Stimulated activated CD4-positive, alpha-beta T cell treated with anti-CD3 and anti-CD28 coated beads, Interleukin-1b, Interleukin-23, amount 100 ng/mL, for 4 hours (primary cell): ENCODE measurements at regions not wholly inside any gene's neighbourhood (a gene's known extent, or its start where the extent isn't known, plus 50 kb on each side); places are given as distances from the start of the nearest gene placed in this dataset.

Experiments used
- DNase-seq, 2 donors: peaks; one replicate each; pipeline ENCODE4 v3.0.0-alpha.2; 2020; ENCODE audit warnings: low read depth in 2 of 2

DNA sequence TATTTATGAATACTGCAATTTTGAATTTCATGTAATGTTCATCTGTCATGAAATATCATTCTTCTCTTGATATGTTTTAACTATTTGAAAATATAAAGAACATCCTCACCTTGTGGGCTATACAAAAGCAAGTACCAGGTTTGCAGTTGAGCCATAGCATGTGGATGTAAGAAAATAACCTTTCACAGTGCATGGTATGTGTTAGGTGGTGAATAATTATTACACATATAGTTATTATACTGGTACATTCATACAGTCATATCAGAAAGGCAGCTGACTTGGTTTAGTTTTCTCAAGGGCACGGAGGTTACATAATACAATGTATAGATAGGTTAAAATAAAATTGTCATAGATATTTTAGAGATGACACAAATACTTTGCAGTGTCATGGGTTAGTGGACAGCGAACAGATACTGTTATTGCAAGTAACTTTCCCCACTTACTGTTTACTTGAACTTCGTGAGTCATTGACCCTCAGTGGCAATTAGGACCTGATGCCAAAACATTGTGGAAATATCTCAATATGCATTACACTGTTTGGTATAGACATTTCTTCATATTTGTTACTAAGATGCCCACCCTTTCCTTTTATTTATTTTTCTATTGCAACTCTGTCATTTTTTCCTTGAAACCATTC is 445.4 kb upstream of the GOT2 start:
- no peak for DNase-seq

DNA sequence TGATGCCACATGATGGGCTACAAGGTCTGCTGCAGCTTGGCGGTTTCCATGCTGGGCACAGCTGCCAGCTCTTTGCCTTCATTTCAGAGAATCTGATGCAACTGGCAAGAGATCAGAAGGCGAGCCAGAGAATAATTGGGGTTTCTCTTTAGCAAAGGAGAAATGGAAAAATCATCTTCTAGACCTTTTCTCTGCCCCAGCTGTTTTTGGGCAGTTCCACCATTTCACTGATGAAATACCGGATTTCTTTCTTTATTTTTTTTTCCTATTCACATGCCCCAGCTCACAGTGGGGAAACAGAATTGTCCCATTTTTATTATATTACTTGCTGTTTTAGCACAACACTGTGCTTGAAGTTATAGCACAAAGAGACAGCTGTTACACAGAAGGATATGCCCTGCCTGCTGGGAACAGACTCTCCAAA is 439.3 kb upstream of the GOT2 start:
- no peak for DNase-seq

DNA sequence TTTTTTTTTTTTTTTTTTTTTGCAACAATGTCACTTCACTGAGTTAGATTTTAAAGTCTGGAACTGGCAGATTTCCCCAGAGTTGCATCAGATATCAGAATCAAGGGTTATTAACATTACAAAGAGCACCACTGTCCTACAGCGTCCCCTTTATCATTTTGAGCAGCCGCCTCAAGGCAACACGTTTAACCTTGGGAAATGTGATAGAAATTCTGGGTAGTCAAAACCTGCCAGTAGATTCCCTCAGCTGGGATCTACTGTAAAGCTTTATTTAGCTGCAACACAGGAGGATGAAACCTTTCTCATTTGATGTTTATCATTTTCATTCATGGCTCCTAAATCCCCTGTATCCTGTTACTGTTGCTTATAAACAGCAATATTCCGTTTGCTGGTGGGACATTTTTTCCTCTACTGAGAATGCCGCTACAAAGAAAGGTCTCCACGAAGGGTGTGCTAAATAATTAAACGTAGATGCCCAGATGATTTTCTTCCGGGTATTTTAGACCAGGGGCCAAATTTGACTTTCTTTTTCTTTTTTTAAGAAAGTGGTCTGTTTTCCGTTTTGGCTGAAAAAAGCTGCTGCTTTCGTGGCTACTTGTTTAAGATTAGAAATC is 436.1 kb upstream of the GOT2 start:
- DNase-seq: no peak

DNA sequence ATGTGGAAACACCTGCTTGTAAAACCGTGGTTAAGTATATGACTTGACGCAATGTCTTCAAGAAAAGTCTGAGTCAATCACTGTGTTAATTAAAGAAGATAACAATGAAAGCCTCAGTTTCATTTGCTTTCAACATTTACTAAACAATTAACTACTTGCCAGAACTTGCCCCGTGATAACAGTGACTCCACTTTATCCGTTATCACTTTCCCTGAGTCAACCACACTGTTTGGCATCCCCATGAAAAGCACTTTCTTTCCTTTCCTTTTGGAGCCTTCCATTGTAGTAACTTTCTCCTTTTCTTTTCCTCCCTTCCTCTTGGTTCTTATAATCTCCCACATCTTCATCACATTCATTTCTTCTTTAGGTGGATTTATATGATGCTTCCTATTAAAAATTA is 435.1 kb upstream of the GOT2 start:
- no peak for DNase-seq

DNA sequence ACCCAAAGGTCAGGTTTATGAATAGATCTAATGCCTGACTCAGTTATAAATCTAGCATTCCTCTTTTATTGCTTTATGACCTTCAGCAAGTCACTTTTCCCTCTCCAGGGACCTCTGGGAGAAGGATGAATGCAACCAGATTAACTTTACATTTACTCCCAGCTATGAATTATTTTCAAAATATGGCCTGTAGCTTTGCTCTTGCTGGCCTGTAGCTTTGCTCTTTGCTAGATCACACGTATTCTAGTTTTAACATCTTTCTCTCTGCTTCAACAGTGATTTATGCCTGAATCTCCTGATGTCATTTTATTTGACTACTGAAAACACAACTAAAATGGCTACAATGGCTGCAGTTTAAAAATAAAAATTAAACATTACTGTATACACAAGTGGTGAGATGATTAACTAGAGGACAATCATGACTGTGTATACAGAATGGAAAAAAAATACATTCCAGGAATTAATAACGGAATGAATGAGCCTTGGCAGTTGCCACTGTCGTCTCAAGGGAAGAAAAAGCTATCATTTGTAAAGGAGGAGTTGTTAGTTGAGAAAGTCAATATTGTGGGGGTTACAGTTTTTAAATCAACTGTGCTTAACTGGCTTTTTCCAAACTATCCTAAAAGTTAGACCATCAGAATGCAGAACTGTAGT is 434.5 kb upstream of the GOT2 start:
- DNase-seq: no peak

DNA sequence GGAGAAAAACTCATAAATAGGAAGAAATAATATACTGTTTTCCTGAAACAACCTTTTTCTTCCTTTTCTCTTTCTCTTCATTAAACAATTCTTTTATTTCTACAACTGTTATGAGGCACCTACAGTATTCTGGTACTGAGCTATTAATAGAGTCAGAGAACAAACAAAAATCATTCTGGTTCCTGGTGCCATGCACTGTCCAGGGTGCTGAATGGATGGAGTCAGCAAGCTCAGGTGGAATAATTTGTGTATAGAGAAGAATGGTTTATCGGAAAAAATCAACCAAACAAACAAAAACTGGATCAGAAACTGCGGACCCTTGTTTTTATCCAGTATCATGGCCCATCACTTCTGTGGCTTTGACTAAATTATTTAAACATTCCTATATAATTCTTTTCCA is 430.3 kb upstream of the GOT2 start:
- DNase-seq: no peak

DNA sequence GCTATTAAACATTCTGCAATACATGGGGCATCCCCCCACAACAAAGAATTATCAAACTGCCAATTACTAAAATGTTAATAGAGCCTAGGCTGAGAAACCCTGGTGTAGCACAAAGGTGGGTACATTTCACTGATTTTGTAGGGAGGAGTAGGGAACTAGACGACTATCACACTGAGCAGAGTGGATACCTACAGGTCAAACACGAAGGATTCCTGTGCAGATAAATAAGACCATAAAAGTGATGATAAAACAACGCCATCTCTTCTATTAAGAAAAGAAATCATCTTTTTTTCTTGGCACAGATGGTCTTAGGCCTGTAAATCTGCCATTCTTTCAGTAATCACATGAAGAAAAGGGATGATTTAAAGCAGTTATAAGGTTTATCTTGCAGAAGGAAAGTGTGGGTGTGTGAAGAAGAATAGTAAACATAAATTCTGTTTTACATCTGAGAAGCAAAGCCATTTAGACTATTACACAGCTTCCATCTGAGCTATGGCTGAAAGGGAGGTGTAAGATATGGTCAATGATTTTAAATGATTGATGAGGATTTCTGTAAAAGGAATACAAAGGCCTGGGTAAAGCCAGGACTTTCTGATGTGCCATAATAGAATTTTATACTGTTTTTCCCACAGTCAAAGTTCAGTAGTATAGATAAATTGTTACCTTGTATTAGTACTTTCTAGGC is 429.4 kb upstream of the GOT2 start:
- DNase-seq: no peak

DNA sequence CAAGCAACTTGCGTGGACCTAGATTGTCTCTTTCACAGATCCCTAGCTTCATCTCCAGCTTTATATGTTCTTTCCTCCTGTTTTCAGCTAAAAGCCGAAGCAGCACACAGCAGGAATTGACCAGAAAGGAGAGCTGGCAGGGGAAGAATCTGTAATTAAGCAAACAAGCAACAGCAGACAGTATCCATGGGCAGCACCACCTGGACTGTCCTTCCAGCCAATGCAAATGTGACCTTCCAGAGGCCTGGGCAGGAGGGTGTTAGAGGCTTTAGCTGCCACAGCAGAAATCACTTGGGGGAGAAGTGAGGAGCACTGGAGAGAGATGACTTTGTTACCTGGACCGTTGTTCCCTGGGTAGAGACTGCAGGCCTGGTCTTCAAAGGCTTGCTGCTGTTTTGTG is 427.6 kb upstream of the GOT2 start:
- DNase-seq: no peak

DNA sequence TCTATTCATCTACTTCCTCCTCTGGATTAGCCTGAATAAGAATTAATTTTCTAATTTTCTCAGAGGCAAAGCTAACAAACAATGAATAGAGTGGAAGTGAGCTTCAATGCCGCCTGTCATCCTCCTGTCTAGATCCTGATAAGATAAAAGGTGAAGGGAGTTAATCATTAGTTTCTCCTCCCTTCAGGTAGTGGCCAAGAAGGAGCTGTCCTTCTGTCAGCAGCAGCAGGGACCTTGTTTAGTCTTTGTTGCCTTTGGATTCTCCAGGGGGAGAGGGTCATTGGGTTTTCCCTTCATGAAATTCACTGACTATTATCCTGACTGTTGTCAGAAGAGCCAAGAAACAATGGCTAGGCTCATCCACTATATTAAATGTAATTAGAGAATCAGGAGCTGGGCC is 420.2 kb upstream of the GOT2 start:
- no peak for DNase-seq

DNA sequence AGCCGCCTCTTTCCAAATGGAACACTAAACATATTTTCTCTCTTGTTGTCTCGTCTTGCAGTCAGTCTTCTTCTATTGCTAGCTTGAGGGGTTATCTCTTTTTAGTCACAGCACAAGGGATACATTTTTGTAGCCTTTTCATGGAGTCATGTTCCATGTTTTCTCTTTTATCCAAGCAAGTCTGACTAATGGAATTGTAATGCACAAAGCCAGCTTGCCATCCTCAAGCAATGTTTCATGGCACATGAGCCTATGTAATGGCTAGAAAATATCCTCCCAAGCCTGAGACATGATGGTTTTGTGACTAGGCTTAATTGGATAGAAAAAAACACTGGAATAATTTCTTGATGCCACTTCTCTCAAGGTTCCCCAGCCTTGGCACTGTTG is 414.6 kb upstream of the GOT2 start:
- DNase-seq: no peak

DNA sequence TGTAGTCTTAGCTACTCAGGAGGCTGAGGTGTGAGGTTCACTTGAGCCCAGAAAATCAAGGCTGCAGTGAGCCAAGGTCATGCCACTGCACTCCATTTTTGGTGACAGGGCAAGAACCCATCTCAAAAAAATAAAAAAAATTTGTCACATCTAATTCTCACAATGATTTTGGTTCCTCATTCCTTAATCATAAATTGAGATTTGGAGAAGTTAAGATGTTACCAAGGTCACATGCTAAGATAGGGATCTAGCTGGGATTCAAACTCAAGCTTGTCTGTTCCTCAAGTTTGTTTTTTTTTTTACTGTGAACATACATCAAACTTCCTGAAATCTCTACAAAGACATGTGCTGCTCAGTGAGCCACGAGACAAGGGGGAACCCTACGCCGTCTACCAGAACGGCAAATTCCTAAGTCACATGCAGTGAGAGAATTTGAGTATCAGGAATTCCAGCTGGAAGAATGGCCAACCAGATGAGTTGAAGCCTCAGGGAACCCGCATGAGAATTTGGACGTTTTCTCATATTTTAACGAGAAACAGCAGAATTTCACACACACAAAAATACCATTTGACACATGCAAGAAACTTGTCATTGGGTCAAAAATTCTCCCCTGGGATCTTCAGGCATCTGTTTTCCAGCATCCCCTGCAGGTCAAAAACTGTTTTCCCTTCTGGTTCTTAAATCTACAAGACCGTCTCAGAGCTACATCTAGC is 414.1 kb upstream of the GOT2 start:
- no peak for DNase-seq

DNA sequence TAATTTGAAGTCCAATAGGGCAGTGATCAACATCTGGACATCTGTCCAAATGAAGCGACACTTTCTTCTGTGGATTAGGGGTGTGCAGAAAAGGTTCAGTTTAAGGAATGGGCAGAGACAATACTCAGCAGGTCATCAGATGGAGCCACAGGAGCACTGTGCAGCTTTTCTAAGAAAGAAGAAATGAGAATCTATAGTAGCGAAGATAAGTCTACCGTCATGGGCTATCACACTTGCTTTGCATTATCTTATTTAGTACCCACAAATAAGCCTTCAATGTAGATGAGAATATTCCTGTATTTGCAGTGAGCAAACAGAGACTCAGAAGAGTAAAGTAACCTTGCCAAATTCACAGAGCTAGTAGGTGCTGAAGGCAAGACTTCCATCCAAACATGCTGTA is 412.0 kb upstream of the GOT2 start:
- no peak for DNase-seq

DNA sequence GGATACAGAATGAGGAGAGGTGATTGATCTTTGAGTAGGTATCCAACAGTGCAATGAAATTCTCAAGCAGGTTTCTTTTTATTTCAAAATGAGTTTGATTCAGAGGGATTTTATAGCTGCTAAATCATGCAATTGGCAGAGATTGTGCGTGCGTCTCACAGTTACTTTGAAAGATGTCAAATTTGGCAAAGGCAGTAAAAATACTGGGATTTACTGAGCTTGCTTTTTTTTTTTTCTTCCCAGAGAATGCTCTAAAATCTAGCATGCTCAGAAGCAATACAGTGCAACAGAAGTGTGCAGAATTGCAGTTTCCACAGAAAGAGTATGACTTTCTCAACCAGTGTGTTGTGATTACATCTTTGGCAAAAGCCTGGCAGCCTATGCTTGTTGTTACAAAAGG is 410.7 kb upstream of the GOT2 start:
- no peak for DNase-seq

DNA sequence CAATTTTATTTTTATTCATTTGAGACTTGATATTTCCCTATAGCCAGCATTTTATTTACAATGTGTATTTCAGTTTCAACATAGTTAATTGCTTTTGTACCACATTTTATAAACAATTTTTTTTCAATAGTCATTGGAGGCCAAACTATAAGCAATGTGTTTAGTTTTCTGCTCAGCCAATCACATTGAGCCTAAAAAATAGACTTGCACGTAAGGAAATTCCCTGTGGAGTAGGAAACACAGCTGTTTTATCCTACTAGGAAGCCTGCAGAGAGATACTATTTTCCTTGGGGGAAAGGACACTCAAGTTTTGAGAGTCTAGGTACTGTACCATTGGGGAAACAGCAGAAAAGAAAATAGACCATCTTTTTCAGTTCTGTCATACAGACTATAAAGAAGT is 410.2 kb upstream of the GOT2 start:
- no peak for DNase-seq

DNA sequence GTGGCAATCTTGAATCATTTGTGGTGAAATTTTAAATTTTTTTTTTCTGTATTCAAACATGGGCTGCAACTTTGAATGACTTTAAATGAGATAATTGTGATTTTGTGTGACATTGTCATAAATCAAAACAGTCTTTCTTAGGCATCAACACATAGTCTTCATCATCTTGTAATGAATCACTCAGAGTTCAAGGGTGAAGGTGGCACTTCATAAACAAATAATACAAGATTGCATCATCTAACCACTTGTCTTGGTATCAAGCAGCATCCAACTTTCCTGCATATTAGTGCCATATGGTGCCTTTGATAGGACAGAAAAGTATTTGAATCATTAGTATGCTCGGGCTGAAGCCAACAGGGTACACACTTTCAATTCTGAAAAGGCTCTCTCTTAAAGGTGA is 392.4 kb upstream of the GOT2 start:
- no peak for DNase-seq

DNA sequence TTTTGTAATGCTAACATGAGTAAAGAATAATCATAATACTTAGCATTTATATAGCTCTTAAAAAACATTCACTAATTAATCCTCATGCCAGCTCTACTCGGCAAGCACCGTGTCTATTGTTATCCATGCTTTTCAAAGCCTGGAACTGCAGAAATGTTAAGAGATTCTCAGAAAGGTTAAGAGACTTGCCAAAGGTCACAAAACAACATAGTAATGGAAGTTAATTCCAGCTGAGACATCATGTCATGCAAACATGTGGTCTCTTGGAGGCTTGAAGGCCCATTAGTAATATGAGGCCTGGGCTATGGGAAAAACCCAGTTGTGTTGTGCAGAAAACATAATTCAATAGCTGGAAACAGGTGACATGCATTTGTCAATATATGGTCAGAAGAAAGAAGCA is 389.9 kb upstream of the GOT2 start:
- DNase-seq: no peak

DNA sequence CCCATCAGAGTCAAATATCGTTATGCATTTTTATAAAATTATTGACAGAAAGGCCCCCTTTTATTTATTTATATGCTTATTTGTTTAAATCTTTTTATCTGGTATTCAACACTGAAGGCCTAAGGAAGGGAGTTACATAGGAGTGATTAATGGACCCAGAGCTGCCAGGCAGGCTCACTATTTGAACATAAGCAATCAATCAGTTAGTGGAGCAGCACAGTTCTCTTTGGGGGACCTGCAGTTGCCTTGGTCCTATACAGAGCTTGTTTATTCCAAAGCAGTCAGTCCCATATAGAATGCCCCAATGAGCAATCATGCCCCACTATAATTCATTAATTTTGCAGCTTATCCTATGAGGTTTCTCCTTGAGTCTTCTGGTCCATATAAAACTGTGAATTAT is 389.4 kb upstream of the GOT2 start:
- no peak for DNase-seq

DNA sequence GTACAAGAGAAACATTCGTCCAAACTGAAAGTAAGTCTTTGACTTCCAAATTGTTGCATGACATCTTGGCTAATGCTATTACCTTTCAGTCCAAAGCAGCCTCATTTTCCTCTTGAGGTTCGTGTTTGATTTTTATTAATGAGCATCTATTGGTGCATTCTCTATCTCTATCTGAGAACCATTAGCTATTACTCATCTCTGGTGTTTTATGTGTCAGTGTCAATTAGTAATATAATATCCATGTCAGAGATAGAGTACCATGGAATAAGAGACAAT is 388.1 kb upstream of the GOT2 start:
- no peak for DNase-seq

DNA sequence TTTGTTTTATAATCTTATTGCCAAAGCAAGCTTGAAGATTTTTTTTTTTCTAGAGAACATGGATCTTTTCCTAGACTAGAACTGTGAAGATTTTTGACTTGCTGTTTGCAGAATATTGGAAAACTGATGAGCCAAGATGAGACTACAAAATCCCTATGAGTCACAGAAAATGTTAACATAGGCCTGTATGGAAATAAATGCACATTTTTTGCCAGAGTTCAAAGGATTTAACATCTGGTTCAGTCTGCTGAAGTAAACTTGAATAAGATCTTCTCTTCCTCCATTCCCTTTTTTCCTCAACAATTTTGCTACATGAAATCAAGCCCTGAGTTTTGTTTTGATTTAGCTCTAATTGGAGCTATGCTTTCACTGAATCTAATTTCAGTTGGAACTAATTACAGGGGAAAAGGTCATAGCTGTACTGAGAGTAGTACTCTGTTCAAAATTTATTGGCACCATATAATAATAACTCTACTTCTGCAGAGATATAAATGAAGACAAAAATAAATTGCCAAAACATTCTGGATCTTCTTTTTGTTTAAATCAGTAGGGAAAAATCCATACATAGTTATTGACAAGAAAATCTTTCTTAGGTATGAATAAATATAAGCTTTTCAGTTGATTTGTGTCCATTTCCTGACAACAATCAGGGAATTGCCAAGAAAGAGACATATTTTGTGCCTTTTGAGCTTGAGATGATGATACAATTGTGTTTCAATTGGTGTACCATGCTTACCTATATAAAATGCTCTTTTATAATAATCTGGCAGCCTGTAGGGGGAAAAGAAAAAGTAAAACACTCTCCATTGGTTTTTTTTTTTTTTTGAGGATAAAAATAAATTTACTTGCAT is 387.5 kb upstream of the GOT2 start:
- no peak for DNase-seq

DNA sequence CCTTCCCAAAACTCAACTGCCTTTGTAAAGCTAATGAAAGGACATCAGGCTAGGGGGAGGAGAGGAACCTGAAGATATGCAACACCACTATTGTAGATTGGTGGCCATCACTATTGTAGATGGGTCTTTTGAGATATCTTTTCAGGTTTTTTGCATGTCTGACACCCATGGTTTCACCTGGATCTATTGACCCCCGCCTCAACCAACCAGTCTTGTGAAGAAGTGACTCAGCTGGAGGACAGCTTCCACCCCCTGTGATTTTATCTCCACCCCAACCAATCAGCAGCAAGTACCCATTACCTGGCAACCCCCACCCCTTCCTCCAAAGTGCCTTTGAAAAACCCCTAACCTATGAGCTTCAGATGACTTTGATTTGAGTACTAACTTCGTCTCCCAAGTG is 382.6 kb upstream of the GOT2 start:
- DNase-seq: no peak

DNA sequence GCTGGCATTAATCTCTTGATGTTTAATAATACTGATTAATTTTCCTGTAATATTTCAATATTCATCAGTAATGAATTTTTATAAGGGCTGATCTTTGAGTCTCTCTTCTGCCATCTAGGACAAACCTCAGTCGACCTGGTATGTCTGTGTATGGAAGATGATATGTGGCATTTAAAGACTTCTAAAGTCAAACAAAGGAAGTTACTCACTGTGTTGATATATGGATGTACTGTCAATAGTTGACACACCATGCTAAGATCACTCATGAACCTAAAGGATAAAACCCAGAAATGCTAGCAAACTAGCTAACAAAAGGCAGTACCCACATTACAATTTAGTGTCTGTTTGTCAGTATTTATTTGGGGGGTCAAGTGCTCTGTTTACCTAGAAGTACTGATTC is 380.7 kb upstream of the GOT2 start:
- no peak for DNase-seq
